HFFc6 (cell line): ENCODE measurements at regions not wholly inside any gene's neighbourhood (a gene's known extent, or its start where the extent isn't known, plus 50 kb on each side); places are given as distances from the start of the nearest gene placed in this dataset.

Experiments
- DNase-seq: peaks from one replicate; pipeline ENCODE4 v3.0.0-alpha.2; 2018
- H3K27ac Mint-ChIP-seq: 2 replicates; pipeline ENCODE4 v1.8.0; 2020; ENCODE audit warnings: mild to moderate bottlenecking, mixed read lengths
- H3K27me3 Mint-ChIP-seq: 2 replicates; pipeline ENCODE4 v1.8.0; 2021; ENCODE audit warnings: mild to moderate bottlenecking, moderate library complexity, mixed read lengths; ENCODE audit not compliant: insufficient read depth
- H3K36me3 Mint-ChIP-seq: 2 replicates; pipeline ENCODE4 v1.8.0; 2021; ENCODE audit warnings: low read depth, mixed read lengths
- H3K4me1 Mint-ChIP-seq: 2 replicates; pipeline ENCODE4 v1.8.0; 2020; ENCODE audit warnings: low read depth, mixed read lengths
- H3K4me3 Mint-ChIP-seq: 2 replicates; pipeline ENCODE4 v1.8.0; 2020; ENCODE audit warnings: mild to moderate bottlenecking, moderate library complexity, mixed read lengths
- H3K9me3 Mint-ChIP-seq: 2 replicates; pipeline ENCODE4 v1.8.0; 2020; ENCODE audit warnings: mild to moderate bottlenecking, mixed read lengths
- TF ChIP-seq, protein P1 (sequence below): fragments of 200-600 bp; sonication (generic); IDR thresholded peaks from 2 replicates; pipeline ENCODE4 v1.5.0; 2021; ENCODE audit warnings: antibody characterized with exemption, mild to moderate bottlenecking

DNA sequence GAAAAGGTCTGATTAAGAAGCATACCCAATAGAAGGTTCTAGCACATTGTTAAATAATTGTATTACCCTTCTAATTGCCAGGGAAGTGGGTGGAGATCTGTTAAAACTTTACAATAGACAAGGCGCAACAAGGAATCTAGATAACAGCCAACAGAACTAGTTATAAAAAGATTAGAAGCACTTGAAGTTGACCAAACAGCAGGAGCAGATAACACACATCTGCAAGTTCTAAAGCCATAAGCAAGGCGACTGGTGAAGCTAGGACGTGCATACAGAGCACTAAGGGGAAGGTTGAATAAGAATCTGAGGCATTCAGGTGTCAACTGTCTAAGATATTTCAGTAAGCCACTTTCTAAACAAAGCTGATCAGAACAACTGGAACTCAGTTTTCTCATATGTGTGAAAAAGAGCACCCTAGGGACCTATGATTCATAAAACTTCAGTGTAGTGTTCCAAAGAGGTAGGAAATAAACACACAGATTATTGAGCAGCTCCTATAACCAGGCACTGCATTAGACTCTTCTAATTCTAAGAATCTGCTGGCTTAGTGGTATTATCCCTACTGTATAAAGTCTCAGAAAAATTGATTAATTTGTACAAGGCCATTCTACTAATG is 111.2 kb downstream of the SAMD9 start:
- Mint-ChIP-seq H3K27ac (no peak overlapping the region), H3K27me3 (no peaks in the 10 kb centered on the region; the same call in 1 of the 2 replicates), H3K36me3 (no peaks in the 10 kb centered on the region), H3K4me3 (no peak overlapping the region), H3K9me3 (no peaks in the 10 kb centered on the region), H3K4me1 (peaks cover 13% of the 10 kb centered on the region)
- TF ChIP-seq, protein P1, sequence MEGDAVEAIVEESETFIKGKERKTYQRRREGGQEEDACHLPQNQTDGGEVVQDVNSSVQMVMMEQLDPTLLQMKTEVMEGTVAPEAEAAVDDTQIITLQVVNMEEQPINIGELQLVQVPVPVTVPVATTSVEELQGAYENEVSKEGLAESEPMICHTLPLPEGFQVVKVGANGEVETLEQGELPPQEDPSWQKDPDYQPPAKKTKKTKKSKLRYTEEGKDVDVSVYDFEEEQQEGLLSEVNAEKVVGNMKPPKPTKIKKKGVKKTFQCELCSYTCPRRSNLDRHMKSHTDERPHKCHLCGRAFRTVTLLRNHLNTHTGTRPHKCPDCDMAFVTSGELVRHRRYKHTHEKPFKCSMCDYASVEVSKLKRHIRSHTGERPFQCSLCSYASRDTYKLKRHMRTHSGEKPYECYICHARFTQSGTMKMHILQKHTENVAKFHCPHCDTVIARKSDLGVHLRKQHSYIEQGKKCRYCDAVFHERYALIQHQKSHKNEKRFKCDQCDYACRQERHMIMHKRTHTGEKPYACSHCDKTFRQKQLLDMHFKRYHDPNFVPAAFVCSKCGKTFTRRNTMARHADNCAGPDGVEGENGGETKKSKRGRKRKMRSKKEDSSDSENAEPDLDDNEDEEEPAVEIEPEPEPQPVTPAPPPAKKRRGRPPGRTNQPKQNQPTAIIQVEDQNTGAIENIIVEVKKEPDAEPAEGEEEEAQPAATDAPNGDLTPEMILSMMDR = no peak
- no peak for DNase-seq

DNA sequence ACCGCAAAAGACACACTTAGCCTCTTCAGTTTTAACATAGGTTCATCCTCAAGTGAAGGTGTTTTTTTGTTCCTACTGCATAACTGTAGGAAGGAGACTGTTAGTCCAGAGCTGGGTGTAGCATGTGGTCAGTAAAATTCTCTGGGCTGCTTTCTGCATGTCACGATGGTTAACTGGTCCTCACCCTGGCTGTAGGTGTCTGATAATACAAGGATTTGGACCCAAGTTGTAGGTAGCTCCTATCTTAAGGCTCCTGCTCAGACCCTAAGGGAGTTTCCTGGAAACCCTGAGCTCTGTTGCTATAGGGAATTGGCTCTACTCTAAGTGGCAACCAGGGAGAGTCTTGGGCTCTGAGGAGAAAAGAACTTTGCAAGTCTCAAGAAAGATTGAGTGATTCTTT is 112.9 kb downstream of the SAMD9 start:
- Mint-ChIP-seq H3K4me3 (no peak overlapping the region), H3K27me3 (peaks cover 2% of the 10 kb centered on the region; the same call in 1 of the 2 replicates), H3K4me1 (no peaks in the 10 kb centered on the region), H3K36me3 (no peaks in the 10 kb centered on the region), H3K9me3 (no peaks in the 10 kb centered on the region), H3K27ac (no peak overlapping the region)
- TF ChIP-seq, protein P1 = no peak
- DNase-seq = no peak

DNA sequence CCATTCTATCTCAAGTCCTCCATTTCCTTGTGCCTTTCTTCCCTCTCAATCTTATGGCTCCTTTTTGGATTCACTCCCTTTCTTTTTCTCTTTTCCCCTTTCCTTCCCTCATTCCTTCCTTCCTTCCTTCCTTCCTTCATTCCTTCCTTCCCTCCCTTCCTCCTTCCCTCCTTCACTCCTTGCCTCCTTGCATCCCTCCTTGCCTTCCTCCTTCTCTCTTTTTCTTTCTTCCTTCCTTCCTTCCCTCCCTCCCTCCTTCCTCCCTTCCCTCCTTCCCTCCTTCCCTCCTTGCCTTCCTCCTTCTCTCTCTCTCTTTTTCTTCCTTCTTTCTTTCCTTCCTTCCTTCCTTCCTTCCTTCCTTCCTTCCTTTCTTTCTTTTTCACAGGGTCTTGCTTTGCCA is 120.1 kb downstream of the SAMD9 start:
- no peak for DNase-seq
- Mint-ChIP-seq H3K36me3 (no peaks in the 10 kb centered on the region), H3K27me3 (peaks cover 2% of the 10 kb centered on the region; the same call in 1 of the 2 replicates)

DNA sequence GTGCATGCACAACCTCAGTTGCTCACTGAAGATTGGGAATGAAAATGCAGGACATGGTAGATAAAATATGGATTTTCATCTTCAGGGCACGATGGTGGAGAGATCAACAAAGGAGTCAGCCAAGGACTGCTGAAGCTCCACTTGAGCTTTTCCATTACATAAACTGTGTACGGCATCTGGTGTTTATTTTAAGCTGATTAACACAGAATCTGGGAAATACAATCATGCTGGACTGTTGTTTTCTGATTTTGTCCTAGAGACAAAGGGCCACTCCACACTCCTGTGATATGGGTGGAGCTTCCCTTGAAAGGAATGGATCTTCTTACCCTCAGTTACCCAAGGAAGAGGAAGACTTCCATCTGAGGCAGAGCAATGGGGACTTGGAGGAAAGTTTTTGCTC is 120.6 kb downstream of the SAMD9 start:
- Mint-ChIP-seq H3K4me3 (no peak overlapping the region), H3K4me1 (peaks cover 7% of the 10 kb centered on the region; the same call in 1 of the 2 replicates), H3K27me3 (peaks cover 2% of the 10 kb centered on the region; the same call in 1 of the 2 replicates), H3K36me3 (no peaks in the 10 kb centered on the region), H3K9me3 (no peaks in the 10 kb centered on the region), H3K27ac (no peak overlapping the region)
- TF ChIP-seq, protein P1 = no peak
- DNase-seq = no peak

More for the DNA sequence above, 120.1 kb downstream of the SAMD9 start:
- Mint-ChIP-seq H3K4me1 (peaks cover 7% of the 10 kb centered on the region; the same call in 1 of the 2 replicates), H3K9me3 (no peaks in the 10 kb centered on the region), H3K4me3 (no peak overlapping the region), H3K27ac (no peak overlapping the region)
- TF ChIP-seq, protein P1 = no peak

DNA sequence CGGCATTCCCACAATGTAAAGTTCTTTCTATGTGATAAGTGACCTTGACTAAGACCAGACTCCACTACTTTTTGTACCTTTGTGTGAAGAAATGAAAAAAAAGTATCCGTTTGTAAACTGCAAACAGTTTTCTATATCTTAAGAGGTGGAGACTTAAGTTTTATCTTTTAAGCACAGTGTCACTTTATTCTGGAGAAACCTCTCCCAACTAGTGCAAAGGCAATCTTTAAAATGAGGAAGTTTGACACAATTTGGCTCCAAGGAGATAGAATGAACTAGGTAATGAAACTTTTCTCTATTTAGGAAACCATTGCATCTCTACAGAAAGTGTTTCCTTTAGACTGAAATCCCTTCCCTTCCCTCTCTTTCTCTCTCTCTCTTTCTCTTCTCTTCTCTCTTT is 122.9 kb downstream of the SAMD9 start:
- Mint-ChIP-seq H3K36me3 (no peaks in the 10 kb centered on the region), H3K27ac (no peak overlapping the region), H3K9me3 (no peaks in the 10 kb centered on the region), H3K4me3 (no peak overlapping the region), H3K4me1 (peaks cover 7% of the 10 kb centered on the region; the same call in 1 of the 2 replicates), H3K27me3 (no peaks in the 10 kb centered on the region; the same call in 1 of the 2 replicates)
- no peak for DNase-seq
- TF ChIP-seq, protein P1 = no peak
